Gastrocnemius medialis (tissue), 4 donors: ENCODE measurements at regions not wholly inside any gene's neighbourhood (a gene's known extent, or its start where the extent isn't known, plus 50 kb on each side); places are given as distances from the start of the nearest gene placed in this dataset.
A peak's percentile ranks its signal among the peaks of the same experiment; 100 is the strongest.

ENCODE experiments used
- ATAC-seq, 2 donors: fragments of 150-250 bp; one replicate each; pipeline ENCODE4 v1.9.1; 2016
- DNase-seq, 2 donors: peaks; one replicate each; pipeline ENCODE4 v3.0.0-alpha.2; 2019
- H3K27ac ChIP-seq, 4 donors: fragments of 200-600 bp; sonication (generic); 1 replicate in 1 of 4; 2 replicates in 3 of 4; pipeline ENCODE4 v1.5.1; 2016 to 2018; ENCODE audit warnings: mild to moderate bottlenecking in 2 of 4, moderate library complexity in 1 of 4
- H3K27me3 ChIP-seq, 3 donors: fragments of 200-600 bp; sonication (generic) in 2 of 3; 1 replicate in 1 of 3; 2 replicates in 2 of 3; pipeline versions ENCODE4 v1.5.1 to v1.6.0; 2016 to 2019; ENCODE audit warnings: mild to moderate bottlenecking in 1 of 3, moderate library complexity in 1 of 3
- H3K36me3 ChIP-seq, 2 donors: fragments of 200-600 bp; sonication (generic) in 1 of 2; one replicate each; pipeline ENCODE4 v1.5.1; 2017 to 2018
- H3K4me1 ChIP-seq, 2 donors: fragments of 200-600 bp; sonication (generic) in 1 of 2; one replicate each; pipeline ENCODE4 v1.5.1; 2016 to 2017; ENCODE audit warnings: mild to moderate bottlenecking in 2 of 2
- H3K4me3 ChIP-seq, 4 donors: fragments of 200-600 bp; sonication (generic) in 3 of 4; 1 replicate in 1 of 4; 2 replicates in 3 of 4; pipeline ENCODE4 v1.5.1; 2016 to 2019; ENCODE audit warnings: mild to moderate bottlenecking in 2 of 4
- H3K9me3 ChIP-seq, 3 donors: fragments of 200-600 bp; sonication (generic) in 2 of 3; 1 replicate in 1 of 3; 2 replicates in 2 of 3; pipeline ENCODE4 v1.5.1; 2016 to 2019
- CTCF ChIP-seq, 5 experiments: fragments of 450-650 bp in 3 of 5; fragments of 200-600 bp in 2 of 5; sonication (generic) in 2 of 5; IDR thresholded peaks in 4 of 5; conservative IDR thresholded peaks in 1 of 5; 1 replicate in 4 of 5; 2 replicates in 1 of 5; pipeline ENCODE4 v1.5.1; 2016 to 2019; ENCODE audit warnings: antibody characterized with exemption in 5 of 5, mild to moderate bottlenecking in 3 of 5, moderate library complexity in 3 of 5
- POLR2A ChIP-seq, 2 donors: fragments of 450-650 bp; IDR thresholded peaks; one replicate each; pipeline ENCODE4 v1.6.1; 2017; ENCODE audit warnings: antibody characterized with exemption in 2 of 2, mild to moderate bottlenecking in 2 of 2, moderate library complexity in 2 of 2
- in situ Hi-C, 4 donors: fragments of 200-750 bp; cut with MboI; loops; one replicate each; pipeline versions ENCODE4 v1.15.0 to v1.8.0; 2017; ENCODE audit warnings: low sequenced_read_pairs in 4 of 4
- intact Hi-C: fragments of 100-400 bp; cut with DNase I; formaldehyde crosslinking; loops from one replicate; pipeline ENCODE4 v1.15.1; 2023; ENCODE audit warnings: low total_unique reads

GRCh38 chr6:6840831-6841291 is 252.3 kb downstream of the LY86 start:
- Histone ChIP-seq H3K27ac (no peak overlapping the region), H3K9me3 (no peaks in the 10 kb centered on the region), H3K4me3 (no peak overlapping the region), H3K4me1 (no peaks in the 10 kb centered on the region), H3K36me3 (no peaks in the 10 kb centered on the region), H3K27me3 (no peaks in the 10 kb centered on the region)
- no peak for DNase-seq
- TF ChIP-seq POLR2A (IDR thresholded peaks at IDR 0.05), result no peak
- no peak for TF ChIP-seq CTCF (IDR thresholded peaks at IDR 0.05 in 4 of 5, conservative IDR thresholded peaks at IDR 0.05 in 1 of 5)
- ATAC-seq, result peak in 1 of 2 donors; percentile 15
- intact Hi-C loops (no loop called here), in situ Hi-C loops (no loop called here)

DNA sequence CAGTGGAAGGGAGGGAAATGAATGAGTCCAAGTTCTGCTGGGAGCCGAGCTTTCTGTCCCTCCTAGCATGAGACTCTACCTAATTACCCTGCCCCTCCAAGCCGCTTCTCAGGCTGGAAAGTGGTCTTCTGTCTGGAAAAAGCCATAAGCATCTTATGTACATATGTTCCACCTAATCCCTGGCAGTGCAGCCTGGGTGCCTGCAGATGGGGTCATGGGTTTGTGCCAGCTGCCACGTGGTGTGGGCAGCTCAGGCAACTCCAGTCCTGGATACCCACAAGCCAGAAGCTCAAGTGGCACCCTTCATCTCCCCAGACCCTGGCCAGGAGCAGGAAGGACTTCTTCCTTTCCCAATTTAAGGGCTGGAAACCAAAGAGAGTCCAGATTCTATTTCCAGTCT is 253.1 kb downstream of the LY86 start:
- H3K27me3 ChIP-seq, result no peaks in the 10 kb centered on the region
- ATAC-seq, result no peak
- H3K4me3 ChIP-seq, result no peak overlapping the region
- H3K36me3 ChIP-seq, result no peaks in the 10 kb centered on the region
- intact Hi-C loops (no loop called here), in situ Hi-C loops (no loop called here)
- no peak for DNase-seq
- H3K4me1 ChIP-seq, result no peaks in the 10 kb centered on the region
- TF ChIP-seq POLR2A (IDR thresholded peaks at IDR 0.05) (no peak), CTCF (IDR thresholded peaks at IDR 0.05 in 4 of 5, conservative IDR thresholded peaks at IDR 0.05 in 1 of 5) (no peak)
- H3K9me3 ChIP-seq, result no peaks in the 10 kb centered on the region
- H3K27ac ChIP-seq, result no peak overlapping the region

DNA sequence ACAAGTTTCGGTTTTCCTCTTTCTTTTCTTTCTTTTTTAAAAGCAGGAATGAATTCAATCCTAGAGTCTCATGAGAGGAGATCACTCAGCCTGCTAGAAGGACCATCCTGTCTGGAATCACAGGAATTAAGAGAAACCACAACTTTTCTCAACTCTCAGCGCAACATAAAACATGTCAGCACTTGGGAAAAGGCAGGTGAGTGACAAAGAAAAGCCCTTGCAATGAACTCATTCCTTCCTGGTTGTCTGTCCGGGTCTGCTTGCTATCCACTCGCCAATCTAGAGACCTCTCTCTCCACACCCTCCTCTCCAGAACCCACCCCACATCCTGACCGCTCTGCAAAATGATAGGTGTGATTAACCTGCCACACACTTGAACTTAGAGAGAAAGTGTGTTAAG is 253.8 kb downstream of the LY86 start:
- H3K4me1 ChIP-seq, result no peaks in the 10 kb centered on the region
- H3K4me3 ChIP-seq, result no peak overlapping the region
- H3K27ac ChIP-seq, result no peak overlapping the region
- no peaks in the 10 kb centered on the region for H3K27me3 ChIP-seq
- no peak for ATAC-seq
- H3K9me3 ChIP-seq, result no peaks in the 10 kb centered on the region
- TF ChIP-seq POLR2A (IDR thresholded peaks at IDR 0.05), result no peak
- no peak for TF ChIP-seq CTCF (IDR thresholded peaks at IDR 0.05 in 4 of 5, conservative IDR thresholded peaks at IDR 0.05 in 1 of 5)
- no peak for DNase-seq
- H3K36me3 ChIP-seq, result no peaks in the 10 kb centered on the region
- in situ Hi-C loops (no loop called here), intact Hi-C loops (no loop called here)

DNA sequence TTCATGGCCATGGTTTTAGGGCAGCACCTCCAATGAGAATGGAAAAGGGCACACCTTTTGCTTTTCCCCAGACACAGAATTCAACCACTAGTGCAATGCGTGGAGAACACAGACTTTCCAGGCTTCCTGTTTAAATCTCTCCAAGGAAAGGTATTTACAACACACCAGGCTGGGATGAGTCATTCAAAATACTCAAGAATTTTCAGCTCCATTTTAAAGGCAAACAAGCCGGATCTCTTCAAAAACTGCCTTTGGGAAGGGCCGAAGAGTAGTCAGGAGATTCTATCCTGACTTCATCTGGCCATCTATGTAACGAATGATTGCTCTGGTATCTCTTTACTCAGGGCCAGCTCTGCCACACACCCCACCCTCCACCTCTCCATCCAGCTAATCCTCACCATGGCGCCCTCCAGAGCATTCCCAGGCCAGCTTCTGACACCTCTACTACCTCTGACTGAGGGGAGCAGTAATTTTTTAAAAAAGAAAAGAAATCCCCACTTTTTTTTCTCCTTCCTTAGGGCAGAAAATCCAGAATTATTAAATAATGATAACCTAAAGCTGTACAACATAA is 254.6 kb downstream of the LY86 start:
- Histone ChIP-seq H3K36me3 (no peaks in the 10 kb centered on the region), H3K4me3 (no peak overlapping the region), H3K27me3 (no peaks in the 10 kb centered on the region), H3K4me1 (no peaks in the 10 kb centered on the region), H3K9me3 (no peaks in the 10 kb centered on the region), H3K27ac (no peak overlapping the region)
- no peak for ATAC-seq
- DNase-seq, result no peak
- in situ Hi-C loops, result no loop called here
- intact Hi-C loops, result no loop called here
- TF ChIP-seq CTCF (IDR thresholded peaks at IDR 0.05 in 4 of 5, conservative IDR thresholded peaks at IDR 0.05 in 1 of 5) (no peak), POLR2A (IDR thresholded peaks at IDR 0.05) (no peak)

DNA sequence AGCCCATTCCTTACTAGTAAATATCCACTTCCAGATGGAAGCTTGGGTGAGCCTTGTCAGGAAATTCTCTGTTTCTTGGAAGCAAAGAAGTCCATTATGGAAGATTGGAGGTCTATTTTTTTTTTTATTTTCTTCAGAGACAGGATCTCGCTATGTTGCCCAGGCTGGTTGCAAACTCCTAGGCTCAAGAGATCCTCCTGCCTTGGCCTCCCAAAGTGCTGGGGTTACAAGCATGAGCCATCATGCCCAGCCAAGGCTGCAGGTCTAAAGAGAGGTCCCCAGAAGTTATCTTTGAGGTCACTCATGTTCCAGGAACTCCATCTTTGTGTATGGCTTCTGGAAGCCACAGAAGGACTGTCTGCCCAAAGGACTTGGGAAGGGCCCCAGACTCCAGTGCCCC is 255.3 kb downstream of the LY86 start:
- DNase-seq, result no peak
- Histone ChIP-seq H3K36me3 (no peaks in the 10 kb centered on the region), H3K4me3 (no peak overlapping the region), H3K9me3 (no peaks in the 10 kb centered on the region), H3K27me3 (no peaks in the 10 kb centered on the region), H3K27ac (no peak overlapping the region), H3K4me1 (no peaks in the 10 kb centered on the region)
- intact Hi-C loops, result no loop called here
- TF ChIP-seq CTCF (IDR thresholded peaks at IDR 0.05 in 4 of 5, conservative IDR thresholded peaks at IDR 0.05 in 1 of 5) (no peak), POLR2A (IDR thresholded peaks at IDR 0.05) (no peak)
- in situ Hi-C loops, result no loop called here
- no peak for ATAC-seq
